GM21367 (cell line): ENCODE measurements at regions not wholly inside any gene's neighbourhood (a gene's known extent, or its start where the extent isn't known, plus 50 kb on each side); places are given as distances from the start of the nearest gene placed in this dataset.
"Not testable (repeated sequence)": the region's sequence is repeated elsewhere in the genome, so short reads cannot be mapped to it uniquely, and the experiment has no call there.

ENCODE experiments used
- ATAC-seq: cut with Tn5 transposase; IDR thresholded peaks from one replicate; pipeline ENCODE4 v1.9.1; 2021; ENCODE audit not compliant: unreplicated experiment

DNA sequence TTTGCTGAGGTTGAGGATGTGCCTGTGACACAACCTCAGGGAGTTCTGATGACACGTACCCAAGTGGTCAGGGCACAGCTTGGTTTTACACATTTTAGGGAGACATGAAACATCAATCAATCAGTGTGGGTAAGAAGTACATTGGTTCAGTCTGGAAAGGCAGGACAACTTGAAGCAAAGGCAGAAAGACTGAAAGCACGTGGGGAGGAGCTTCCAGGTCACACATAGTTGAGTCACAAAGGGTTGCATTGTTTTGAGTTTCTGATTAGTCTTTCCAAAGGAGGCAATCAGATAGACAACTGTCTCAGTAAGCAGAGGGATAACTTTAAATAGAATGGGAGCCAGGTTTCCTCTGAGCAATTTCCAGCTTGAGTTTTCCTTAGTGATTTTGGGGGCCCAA, 1910.0 kb upstream of the AGA start:
- ATAC-seq, result no peak

DNA sequence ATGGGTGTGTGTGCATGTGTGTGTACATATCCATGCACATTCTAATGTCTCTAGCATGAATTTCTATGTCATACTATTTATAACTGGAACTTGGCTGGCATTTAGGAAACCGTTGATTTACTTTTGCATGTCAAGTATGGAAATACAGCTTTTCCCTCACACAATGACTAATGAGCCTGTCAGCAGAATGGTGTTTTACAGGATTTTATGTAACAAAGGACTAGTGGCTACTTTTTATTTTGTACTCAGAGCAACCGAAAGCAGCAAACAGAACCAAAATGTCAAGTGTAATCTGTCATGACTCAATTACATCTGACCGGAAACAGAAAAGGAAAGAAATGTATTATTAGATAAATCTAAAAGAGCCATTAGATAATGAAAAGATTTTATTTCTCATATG, 1911.5 kb upstream of the AGA start:
- no peak for ATAC-seq

DNA sequence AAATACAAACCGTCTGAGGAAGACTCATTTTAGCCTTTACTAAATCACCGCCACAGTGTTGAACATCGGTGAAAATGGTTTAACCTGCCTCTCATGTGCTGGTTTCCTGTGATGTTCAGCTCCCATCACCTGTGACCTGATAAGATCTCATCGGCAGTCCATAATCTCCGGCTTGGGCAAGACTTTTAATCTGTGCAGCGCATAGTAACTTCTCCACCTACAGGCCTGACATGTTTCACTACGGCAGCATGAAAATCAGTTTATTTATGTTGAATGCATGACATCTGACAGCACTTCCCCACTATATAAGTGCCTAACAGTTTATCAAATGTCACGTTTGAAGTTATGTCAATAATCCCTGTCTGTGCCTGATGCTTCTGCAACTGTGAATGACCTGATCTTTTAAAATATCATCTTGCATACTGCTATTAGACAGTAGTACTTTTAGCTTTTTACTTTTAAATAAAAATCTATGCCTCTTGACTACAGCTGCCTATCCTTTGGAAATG, 1919.8 kb upstream of the AGA start:
- ATAC-seq, result no peak

DNA sequence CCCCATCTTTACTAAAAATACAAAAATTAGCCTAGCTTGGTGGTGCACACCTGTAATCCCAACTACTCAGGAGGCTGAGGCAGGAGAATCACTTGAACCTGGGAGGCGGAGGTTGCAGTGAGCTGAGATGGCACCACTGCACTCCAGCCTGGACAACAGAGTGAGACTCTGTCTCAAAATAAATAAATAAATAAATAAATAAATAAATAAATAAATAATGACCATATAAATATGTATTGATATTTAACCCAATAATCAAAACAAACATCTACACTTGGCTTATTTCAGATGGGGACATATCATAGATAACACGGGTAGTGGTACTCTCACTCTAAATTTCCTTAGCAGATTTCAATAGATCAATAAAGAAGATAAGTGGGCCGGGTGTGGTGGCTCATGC, 1923.7 kb upstream of the AGA start:
- not testable (repeated sequence) for ATAC-seq

DNA sequence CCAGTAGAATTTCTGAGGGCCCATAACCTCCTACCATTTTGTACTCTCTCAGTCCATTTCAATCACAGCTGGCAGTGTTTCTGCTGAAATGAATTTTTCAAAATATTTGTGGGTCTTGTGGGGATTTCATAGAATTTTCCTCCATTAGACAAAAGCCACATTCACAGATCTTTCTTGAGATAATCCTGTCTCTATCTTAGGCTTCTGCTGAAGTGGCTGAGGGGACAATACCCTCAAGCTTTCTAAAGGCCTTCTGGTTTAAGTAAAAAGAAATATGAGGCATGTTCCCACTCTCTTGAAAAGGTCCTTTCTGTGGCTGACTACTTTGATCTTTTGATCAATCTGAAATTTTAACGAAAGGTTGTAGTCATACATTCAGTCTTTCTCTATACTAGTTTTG, 1930.0 kb upstream of the AGA start:
- no peak for ATAC-seq

DNA sequence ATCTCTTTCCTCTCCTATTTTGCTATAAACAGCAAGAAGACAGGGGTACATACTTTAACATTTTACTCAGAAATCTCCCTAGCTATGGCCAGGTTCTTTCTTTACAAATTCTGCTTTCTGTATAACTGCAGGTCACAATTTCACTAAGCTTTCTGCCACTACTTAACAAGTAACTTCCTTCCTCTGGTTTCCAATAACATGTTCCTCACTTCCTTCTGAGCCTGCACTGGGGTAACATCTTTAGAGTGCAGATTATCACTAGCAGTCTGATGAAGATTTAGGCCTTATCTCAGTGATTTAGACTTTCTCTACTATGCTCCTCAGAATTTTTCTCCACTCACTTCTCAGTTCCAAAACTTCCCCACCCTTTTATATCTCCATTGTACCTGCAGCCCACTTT, 1930.5 kb upstream of the AGA start:
- ATAC-seq, result no peak

DNA sequence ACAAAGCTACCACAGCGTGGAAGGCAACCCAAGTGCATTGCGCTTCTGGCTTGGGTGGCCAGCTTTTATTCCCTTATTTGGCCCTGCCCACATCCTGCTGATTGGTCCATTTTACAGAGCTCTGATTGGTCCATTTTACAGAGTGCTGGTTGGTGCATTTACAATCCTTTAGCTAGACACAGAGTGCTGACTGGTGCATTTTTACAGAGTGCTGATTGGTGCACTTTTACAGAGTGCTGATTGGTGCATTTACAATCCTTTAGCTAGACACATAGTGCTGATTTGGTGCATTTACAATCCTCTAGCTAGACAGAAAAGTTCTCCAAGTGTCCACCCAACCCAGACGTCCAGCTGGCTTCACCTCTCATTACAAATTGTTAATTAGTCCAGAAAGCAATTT, 1936.6 kb upstream of the AGA start:
- not testable (repeated sequence) for ATAC-seq

DNA sequence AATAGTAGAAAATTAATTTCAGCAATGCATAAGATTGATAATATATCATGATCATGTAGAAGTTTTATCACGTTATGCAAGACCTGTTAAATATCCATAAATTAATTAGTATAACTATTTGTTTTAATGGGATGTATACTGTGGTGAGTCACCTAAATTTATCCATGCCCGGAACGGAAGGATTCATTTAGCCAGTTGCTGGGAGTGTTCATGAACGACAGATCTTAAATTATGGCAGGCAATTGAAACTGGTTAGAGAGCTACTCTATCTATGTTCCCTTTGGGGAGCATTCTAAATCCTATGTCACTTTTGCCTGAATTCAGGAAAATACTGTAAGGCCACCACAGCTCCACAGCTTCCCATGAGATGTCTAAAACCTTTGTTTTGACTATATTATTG, 1950.5 kb upstream of the AGA start:
- ATAC-seq, result no peak

DNA sequence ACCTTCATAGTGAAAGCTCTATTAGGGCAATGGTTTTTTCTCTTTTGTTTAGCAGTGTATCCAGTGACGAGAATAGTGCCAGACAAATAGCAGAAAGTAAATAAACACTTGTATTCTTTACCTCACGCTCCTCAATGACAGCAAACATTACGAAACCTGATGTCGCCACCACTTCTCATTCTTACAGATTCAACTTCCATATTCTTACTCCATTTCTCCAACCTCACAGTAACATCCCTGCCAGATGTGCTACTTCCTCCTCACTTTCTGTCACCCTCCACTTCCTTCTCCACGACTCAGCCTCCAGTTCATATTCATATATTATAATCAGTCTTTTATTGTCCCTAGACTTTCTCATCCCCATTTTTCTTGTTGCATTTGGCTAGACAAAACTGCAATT, 1956.2 kb upstream of the AGA start:
- no peak for ATAC-seq

DNA sequence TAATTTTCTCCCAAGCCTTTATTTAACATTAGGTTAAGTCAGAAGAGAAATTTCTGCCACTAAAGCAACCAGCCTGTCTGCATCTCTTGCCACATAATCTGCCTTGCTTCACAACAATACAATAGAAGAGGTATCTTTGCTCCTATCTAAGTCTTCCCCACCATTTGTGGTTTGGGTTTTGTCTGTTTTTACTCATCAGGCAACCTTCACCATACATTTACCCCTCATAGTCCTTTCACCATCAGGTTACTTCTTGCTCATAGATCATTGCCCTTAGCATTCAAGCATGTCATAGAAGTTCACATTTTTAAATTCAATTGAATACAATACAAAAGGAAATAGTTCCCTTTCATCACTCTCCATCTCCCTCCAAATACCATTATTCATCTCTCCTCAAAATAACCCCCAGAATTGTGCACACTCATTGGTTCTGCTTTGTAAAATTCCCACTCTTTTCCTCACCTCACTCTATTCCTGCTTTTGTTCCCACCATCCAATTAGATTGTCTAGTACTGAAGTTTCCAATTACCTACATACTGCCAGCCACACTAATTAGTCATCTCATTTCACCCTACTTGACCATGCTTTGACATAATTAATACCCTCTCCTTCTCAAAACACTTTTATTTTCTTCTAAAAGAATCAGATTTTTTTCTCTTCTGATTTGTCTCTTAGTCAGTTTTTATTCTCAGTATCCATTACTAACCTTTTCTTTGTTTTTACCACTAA, 1957.0 kb upstream of the AGA start:
- no peak for ATAC-seq

DNA sequence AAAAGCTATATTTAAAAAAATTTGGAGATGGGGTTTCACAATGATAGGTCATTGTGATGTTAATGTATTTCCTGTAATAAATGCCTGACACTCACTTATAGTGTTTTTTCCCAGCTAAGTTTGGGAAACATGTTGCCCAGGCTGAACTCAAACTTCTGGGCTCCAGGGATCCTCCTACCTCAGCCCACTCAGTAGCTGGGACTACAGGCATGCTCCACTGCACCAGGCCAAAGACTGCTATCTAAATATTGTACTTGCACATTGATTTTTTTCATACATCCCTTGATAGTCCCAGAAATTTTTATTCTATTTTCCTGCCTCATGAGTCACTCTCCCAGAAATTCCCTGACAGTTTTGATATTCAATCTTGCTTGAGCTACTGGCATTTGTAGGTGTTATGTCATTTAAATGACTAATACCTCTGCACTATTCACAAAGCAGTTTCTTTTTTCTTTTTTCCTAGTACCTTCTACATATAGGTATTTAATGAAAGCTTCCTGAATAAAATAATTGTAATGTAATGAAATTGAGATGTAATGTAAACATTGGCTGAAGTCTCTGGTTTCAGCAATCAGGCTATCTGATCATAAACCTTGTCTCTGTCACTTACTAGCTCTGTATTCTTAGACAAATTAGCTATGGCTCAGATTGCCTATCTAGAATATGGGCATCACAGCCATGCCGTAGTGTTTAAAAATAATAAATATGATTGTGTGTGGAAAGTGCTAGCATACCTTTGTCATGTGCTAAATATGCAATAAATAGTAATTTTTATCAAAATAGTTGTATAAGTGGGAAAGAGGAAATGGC, 1973.0 kb upstream of the AGA start:
- no peak for ATAC-seq

DNA sequence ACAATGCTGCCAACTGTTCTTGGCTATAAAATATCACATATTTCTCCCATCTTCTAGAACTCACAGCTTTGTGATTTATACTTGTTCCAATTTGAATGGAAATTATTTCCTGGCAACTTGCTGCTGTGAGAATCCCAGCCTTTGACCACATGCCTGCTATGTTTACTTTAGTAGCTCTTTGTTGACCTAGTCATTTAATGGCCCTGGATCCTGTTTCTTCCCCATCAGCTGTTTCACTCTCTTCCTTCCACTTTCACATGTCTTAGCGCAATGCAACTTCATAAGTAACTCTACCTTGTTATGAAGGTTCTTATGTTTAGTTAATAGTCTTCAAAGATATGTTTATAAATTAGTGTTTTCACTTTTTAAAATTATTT, 1973.6 kb upstream of the AGA start:
- ATAC-seq, result no peak

DNA sequence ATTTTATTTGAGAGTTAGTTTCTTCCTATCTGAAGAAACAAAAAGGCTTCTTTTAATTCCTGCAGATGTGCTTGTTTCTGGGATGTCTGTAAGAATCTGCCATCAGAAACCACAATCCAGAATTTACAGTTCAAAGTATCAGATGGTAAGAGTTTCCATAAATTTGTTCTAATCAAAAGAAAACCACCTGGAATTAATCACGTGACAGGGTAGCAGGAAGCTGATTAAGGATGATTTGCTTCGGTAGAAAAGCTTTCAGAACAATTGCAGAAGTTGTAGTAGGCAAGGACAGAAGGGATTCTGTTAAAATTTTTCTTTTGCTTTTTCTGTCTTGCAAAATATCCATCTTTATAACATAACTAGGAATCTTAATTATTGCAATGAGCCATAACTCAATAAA, 1975.1 kb upstream of the AGA start:
- ATAC-seq, result no peak

DNA sequence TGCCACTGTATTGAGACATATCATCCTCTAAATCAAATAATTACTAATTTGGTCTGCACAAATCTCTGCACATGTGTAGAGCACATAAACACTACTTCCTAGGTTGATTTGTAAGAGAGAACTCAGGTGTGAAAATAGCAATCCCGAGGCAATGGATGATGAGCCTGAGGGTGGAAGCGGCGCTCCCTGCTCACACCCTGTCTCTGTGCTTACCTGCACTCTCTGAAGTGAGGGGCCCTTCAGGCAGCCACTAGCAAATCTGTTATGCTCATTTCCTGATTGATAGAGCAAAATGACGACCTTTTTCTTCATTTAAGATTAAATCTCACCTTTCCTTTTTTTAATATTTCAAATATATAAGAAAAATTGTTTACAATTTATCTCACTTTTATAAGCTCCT, 1995.7 kb upstream of the AGA start:
- no peak for ATAC-seq

DNA sequence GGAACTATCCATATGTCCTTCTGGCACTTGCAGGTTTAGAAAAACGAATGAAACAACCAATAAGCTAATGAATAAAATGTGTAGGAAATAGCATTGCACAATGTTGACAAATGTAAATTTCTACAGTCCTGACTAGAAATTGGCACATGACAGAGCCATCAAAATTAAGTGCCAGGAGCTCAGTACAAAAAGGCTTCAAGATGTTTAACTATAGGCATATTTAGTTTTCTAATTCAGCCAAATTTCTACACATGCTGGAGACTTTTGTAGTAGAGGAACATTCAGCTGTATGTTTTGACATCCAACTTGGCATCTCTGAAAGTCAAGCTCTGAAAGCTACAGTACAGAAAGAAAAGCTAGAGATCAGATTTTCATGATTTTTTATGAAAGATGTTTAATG, 1999.4 kb upstream of the AGA start:
- ATAC-seq, result no peak

DNA sequence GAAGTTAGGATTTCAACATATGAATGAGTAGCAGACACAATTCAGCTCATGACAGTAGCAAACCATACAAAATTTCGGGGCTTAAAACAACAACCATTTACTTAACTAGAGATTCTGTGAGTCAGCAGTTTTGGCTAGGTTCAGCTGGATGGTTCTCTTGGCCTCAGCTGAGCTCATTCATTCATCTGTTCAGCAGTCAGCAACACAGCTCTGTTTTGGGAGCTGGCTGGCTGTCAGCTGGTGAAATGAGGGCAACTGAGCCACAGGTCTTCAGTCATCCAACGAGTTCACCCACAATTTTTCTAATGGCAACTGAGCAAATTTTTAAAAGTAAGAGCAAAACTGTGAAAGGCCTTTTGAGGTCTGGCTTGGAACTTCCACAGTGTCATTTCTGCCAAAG, 2005.1 kb upstream of the AGA start:
- ATAC-seq, result no peak

DNA sequence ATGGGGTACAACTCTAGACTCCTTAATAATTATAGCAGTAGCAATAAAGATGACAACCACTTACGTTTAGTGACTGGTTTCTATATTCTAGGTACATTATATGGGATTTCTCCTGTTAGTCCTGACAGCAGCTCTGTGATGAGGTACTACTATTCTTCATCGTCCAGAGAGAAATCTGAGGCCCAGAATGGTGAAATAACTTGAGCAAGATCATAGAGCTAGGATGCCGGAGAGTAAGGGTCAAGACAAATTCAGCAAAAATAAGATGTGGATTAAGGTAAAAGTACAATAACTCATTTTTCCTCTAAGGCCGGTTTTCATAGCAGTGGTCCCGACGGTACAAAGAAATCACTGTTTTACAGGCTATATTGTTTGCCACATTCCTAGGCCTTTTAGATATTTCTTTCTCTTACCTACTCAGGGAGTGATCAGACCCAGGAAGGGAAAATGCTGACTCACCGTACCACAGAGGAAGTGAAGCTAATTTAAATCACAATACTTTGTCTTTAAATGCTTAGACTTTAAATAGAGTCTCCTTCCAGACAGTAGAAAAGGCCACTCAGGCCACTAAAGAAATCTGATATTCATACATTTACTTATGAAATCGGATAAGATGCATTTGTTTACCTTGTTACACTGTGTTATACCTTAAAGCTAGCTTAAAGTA, 2023.0 kb upstream of the AGA start:
- no peak for ATAC-seq

DNA sequence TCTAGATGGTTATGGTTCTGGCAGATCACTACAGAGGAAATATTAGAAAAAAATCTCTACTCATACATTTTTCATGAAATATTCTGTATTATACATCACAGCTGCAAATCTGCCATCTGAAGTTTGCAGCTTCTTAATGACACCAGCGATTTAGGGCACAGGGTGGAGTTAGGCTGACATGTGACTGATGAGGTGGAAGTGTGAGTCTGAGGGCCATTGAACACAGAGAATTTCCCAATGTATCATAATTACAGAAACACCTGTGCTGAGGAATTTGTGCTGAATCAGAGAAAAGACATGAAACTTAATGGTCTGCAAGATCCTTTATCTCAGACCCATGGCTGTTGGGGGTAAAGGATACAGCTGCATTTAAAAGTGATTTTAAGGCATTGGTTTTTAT, 2025.6 kb upstream of the AGA start:
- ATAC-seq, result no peak

DNA sequence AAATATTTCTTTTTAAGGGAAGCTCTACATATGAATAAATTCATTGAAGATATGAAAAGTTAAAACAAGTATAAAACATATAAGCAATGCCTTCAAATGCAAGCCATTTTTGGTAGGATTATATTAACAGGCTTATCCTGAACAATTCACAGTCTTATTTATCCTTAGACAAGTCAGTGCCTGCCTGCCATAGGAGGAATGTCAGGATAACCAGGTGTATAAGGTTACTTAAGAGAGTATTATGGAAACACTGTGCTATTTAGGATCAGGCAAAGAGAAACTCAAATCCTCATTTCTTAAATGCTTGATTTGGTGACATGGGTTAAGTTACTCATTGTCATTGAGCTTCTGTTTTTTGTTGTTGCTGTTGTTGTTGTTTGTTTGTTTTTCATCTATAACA, 2029.9 kb upstream of the AGA start:
- no peak for ATAC-seq

DNA sequence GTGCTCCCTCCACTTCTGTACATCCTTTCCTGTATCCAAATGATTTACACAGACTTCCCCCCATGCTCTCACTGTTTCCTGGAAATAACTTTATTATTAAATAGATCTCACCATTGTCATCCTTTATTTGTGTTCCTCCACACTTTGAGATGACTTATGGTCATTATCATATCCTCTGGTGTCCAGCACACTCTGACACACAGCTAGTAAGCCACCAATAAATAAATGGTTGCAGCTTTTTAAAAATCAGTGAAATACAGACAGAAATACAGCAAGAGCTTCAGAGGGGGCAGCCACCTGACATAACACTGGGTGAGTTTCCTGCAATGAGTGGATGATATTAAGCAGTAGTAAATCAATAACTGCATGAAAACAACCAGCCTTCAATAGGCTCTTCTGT, 2036.4 kb upstream of the AGA start:
- ATAC-seq, result no peak

DNA sequence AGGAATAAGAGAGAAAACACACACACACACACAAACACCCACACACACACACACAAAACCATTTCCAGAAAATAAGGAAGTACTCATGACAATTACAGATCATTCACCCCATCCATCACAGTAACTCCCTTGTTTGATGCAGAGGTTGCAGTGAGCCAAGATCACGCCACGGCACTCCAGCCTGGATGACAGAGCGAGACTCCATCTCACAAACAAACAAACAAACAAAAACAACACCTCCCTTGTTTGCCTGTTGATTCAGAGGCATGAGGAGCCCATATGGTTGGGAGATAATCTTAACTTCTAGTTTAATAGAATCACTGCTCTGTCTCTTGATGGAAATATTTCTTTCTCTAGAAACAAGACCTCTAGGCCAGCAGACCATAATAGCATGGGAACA, 2043.5 kb upstream of the AGA start:
- ATAC-seq, result no peak
